ENCODE measurements at regions not wholly inside any gene's neighbourhood (a gene's known extent, or its start where the extent isn't known, plus 50 kb on each side); places are given as distances from the start of the nearest gene placed in this dataset.

DNA sequence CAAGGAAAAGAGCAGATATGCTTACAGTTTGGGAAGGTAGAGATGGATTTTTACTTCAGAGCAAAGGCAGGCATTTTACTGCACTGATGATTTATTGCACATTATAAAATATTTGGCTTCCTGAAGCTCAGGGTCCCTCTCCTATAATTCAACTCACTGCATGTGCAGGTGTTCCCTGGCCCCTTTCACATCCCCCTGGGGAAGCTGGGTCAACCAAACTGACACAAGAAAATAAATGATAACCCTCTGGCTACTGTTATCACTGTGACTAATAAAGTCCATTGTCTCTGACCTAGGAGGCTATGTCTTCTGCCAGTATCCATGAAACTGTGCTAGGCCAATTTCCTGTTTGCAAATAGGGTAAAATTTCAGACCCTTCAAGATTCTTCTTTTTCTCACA is 163.1 kb downstream of the ARL6IP6 start (continued):
- TF ChIP-seq, protein P1, sequence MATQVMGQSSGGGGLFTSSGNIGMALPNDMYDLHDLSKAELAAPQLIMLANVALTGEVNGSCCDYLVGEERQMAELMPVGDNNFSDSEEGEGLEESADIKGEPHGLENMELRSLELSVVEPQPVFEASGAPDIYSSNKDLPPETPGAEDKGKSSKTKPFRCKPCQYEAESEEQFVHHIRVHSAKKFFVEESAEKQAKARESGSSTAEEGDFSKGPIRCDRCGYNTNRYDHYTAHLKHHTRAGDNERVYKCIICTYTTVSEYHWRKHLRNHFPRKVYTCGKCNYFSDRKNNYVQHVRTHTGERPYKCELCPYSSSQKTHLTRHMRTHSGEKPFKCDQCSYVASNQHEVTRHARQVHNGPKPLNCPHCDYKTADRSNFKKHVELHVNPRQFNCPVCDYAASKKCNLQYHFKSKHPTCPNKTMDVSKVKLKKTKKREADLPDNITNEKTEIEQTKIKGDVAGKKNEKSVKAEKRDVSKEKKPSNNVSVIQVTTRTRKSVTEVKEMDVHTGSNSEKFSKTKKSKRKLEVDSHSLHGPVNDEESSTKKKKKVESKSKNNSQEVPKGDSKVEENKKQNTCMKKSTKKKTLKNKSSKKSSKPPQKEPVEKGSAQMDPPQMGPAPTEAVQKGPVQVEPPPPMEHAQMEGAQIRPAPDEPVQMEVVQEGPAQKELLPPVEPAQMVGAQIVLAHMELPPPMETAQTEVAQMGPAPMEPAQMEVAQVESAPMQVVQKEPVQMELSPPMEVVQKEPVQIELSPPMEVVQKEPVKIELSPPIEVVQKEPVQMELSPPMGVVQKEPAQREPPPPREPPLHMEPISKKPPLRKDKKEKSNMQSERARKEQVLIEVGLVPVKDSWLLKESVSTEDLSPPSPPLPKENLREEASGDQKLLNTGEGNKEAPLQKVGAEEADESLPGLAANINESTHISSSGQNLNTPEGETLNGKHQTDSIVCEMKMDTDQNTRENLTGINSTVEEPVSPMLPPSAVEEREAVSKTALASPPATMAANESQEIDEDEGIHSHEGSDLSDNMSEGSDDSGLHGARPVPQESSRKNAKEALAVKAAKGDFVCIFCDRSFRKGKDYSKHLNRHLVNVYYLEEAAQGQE (IDR thresholded peaks at IDR 0.05; ENCODE audit: low read depth, low read length), result no peak
- no peak for TF ChIP-seq NFIC (IDR thresholded peaks at IDR 0.05; ENCODE audit: borderline replicate concordance)
- no peak for TF ChIP-seq FOXM1 (IDR thresholded peaks at IDR 0.05; ENCODE audit: low read depth)
- TF ChIP-seq SIN3A (IDR thresholded peaks at IDR 0.05; ENCODE audit: borderline replicate concordance, low read depth, low read length), result no peak
- TF ChIP-seq YY1 (IDR thresholded peaks at IDR 0.05; ENCODE audit: low read depth), result no peak
- TF ChIP-seq FOXJ3 (CRISPR knock-in tag; IDR thresholded peaks at IDR 0.05), result no peak
- no peak for TF ChIP-seq MXI1 (IDR thresholded peaks at IDR 0.05; ENCODE audit: low read depth, low read length)
- TF ChIP-seq GATA2 (CRISPR knock-in tag; IDR thresholded peaks at IDR 0.05), result no peak
- TF ChIP-seq GABPA (IDR thresholded peaks at IDR 0.05; ENCODE audit: low read depth), result no peak
- no peak for TF ChIP-seq ELF1 (IDR thresholded peaks at IDR 0.05)
- TF ChIP-seq TEAD4 (IDR thresholded peaks at IDR 0.05; ENCODE audit: borderline replicate concordance, insufficient read depth), result no peak
- TF ChIP-seq, protein P2, sequence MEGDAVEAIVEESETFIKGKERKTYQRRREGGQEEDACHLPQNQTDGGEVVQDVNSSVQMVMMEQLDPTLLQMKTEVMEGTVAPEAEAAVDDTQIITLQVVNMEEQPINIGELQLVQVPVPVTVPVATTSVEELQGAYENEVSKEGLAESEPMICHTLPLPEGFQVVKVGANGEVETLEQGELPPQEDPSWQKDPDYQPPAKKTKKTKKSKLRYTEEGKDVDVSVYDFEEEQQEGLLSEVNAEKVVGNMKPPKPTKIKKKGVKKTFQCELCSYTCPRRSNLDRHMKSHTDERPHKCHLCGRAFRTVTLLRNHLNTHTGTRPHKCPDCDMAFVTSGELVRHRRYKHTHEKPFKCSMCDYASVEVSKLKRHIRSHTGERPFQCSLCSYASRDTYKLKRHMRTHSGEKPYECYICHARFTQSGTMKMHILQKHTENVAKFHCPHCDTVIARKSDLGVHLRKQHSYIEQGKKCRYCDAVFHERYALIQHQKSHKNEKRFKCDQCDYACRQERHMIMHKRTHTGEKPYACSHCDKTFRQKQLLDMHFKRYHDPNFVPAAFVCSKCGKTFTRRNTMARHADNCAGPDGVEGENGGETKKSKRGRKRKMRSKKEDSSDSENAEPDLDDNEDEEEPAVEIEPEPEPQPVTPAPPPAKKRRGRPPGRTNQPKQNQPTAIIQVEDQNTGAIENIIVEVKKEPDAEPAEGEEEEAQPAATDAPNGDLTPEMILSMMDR (IDR thresholded peaks at IDR 0.05), result no peak
- no peak for TF ChIP-seq NRF1 (IDR thresholded peaks at IDR 0.05; ENCODE audit: low read depth, low read length)

DNA sequence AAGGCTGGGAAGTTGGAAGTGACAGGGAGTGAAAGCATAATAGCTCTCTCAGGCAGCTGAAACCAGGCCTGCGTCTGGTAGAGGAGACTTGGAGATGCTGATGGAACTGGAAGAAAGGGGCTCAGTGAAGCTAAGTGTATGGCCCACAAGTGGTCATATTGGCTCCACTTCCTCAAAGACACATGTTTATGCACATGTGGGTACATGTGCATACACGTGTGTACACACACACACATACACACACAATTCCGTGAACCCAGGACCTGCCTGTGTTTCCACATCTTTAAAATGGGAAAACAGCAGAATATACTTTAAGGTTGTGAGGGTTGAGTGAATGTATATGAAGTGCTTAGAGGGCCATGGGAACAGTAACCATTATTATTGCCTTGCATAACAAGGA is 160.9 kb downstream of the ARL6IP6 start:
- Histone ChIP-seq H3K27ac (ENCODE audit: low read depth in 2 of 2, low read length in 1 of 2) (no peak overlapping the region), H3K4me1 (ENCODE audit: control insufficient read depth in 1 of 2, insufficient read depth in 2 of 2, low read depth in 1 of 2, low read length in 1 of 2) (peaks cover 0 to 14% of the 10 kb centered on the region in 2 experiments; a peak in 1 of 4 replicates), H3K9me3 (no peaks in the 10 kb centered on the region), H3K79me2 (ENCODE audit: insufficient read depth) (no peaks in the 10 kb centered on the region), H3F3A (replicated peaks; ENCODE audit: insufficient read depth) (no peaks in the 10 kb centered on the region), H3K4me2 (no peak overlapping the region), H2AFZ (ENCODE audit: low read depth) (no peak overlapping the region), H3K4me3 (ENCODE audit: low read depth in 2 of 2, low read length in 1 of 2) (no peak overlapping the region), H3K36me3 (replicated peaks in 1 of 2; ENCODE audit: control insufficient read depth in 1 of 2, insufficient read depth in 2 of 2, low read length in 1 of 2) (no peaks in the 10 kb centered on the region), H3K9ac (no peak overlapping the region), H4K20me1 (ENCODE audit: insufficient read depth) (no peaks in the 10 kb centered on the region), H3K9me2 (no peaks in the 10 kb centered on the region), H3K27me3 (ENCODE audit: insufficient read depth) (no peaks in the 10 kb centered on the region)
- ChIA-PET POLR2A (no interaction called here), CTCF (interaction anchor here (1.9 kb wide), 1 partner anchor 19 kb away, joined by 5 read pairs; no protein-coding TSS in a partner anchor)
- no peak for DNase-seq
- 37% methylated on average over 3 of the region's 3 CpGs for WGBS (ENCODE audit: low lambda C conversion rate)
- TF ChIP-seq YY1 (IDR thresholded peaks at IDR 0.05; ENCODE audit: low read depth), result no peak
- TF ChIP-seq JUND (IDR thresholded peaks at IDR 0.05), result no peak
- TF ChIP-seq, protein P3, sequence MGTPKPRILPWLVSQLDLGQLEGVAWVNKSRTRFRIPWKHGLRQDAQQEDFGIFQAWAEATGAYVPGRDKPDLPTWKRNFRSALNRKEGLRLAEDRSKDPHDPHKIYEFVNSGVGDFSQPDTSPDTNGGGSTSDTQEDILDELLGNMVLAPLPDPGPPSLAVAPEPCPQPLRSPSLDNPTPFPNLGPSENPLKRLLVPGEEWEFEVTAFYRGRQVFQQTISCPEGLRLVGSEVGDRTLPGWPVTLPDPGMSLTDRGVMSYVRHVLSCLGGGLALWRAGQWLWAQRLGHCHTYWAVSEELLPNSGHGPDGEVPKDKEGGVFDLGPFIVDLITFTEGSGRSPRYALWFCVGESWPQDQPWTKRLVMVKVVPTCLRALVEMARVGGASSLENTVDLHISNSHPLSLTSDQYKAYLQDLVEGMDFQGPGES (IDR thresholded peaks at IDR 0.05; ENCODE audit: low read depth, low read length), result no peak
- no peak for TF ChIP-seq SMC3 (IDR thresholded peaks at IDR 0.05; ENCODE audit: low read depth, low read length)
- no peak for TF ChIP-seq EZH2phosphoT487 (IDR thresholded peaks at IDR 0.05; ENCODE audit: borderline replicate concordance, low read depth)
- no peak for TF ChIP-seq TCF12 (IDR thresholded peaks at IDR 0.05)
- no peak for TF ChIP-seq NFIC (IDR thresholded peaks at IDR 0.05; ENCODE audit: borderline replicate concordance)
- TF ChIP-seq, protein P1 (IDR thresholded peaks at IDR 0.05; ENCODE audit: low read depth, low read length), result no peak
- TF ChIP-seq RCOR1 (IDR thresholded peaks at IDR 0.05; ENCODE audit: low read length), result no peak
- no peak for TF ChIP-seq MEF2A (IDR thresholded peaks at IDR 0.05; ENCODE audit: borderline replicate concordance, low read depth)
- no peak for TF ChIP-seq FOXJ3 (CRISPR knock-in tag; IDR thresholded peaks at IDR 0.05)
- TF ChIP-seq, protein P4, sequence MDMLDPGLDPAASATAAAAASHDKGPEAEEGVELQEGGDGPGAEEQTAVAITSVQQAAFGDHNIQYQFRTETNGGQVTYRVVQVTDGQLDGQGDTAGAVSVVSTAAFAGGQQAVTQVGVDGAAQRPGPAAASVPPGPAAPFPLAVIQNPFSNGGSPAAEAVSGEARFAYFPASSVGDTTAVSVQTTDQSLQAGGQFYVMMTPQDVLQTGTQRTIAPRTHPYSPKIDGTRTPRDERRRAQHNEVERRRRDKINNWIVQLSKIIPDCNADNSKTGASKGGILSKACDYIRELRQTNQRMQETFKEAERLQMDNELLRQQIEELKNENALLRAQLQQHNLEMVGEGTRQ (IDR thresholded peaks at IDR 0.05; ENCODE audit: borderline replicate concordance, low read depth, low read length), result no peak
